NCI-H2227 (cell line): ENCODE measurements at regions not wholly inside any gene's neighbourhood (a gene's known extent, or its start where the extent isn't known, plus 50 kb on each side); places are given as distances from the start of the nearest gene placed in this dataset.

ENCODE experiments used
- DNase-seq: peaks from one replicate; lab custom pipeline; 2025; ENCODE audit not compliant: unreplicated experiment; lab: John Stamatoyannopoulos, UW

- DNase-seq: no peak
Observed at GRCh38 chr16:54231919-54232318, 54.7 kb downstream of the IRX3 start.

- DNase-seq: no peak
Observed at GRCh38 chr16:54231336-54231735, 55.3 kb downstream of the IRX3 start.

- DNase-seq: no peak
Observed at GRCh38 chr16:54228325-54228724, 58.3 kb downstream of the IRX3 start.

GRCh38 chr16:54226296-54227010 lies 60.1 kb downstream of the IRX3 start:
- DNase-seq: no peak

GRCh38 chr16:54219709-54220108 lies 66.9 kb downstream of the IRX3 start:
- no peak for DNase-seq

GRCh38 chr16:54216688-54217087 lies 69.9 kb downstream of the IRX3 start:
- DNase-seq: no peak

GRCh38 chr16:54216268-54216667 lies 70.3 kb downstream of the IRX3 start:
- DNase-seq: no peak

GRCh38 chr16:54215471-54215870 lies 71.1 kb downstream of the IRX3 start:
- DNase-seq: no peak

GRCh38 chr16:54213322-54213721 lies 73.3 kb downstream of the IRX3 start:
- no peak for DNase-seq

- DNase-seq: no peak
Observed at GRCh38 chr16:54212893-54213292, 73.7 kb downstream of the IRX3 start.

GRCh38 chr16:54211203-54211602 lies 75.4 kb downstream of the IRX3 start:
- no peak for DNase-seq

- DNase-seq: peak; percentile 44
Observed at GRCh38 chr16:54210452-54211125, 76.0 kb downstream of the IRX3 start.

- no peak for DNase-seq
Observed at GRCh38 chr16:54208237-54208636, 78.3 kb downstream of the IRX3 start.

GRCh38 chr16:54207837-54208236 lies 78.8 kb downstream of the IRX3 start:
- no peak for DNase-seq

GRCh38 chr16:54204756-54205155 lies 81.8 kb downstream of the IRX3 start:
- peak; percentile 28 for DNase-seq

- no peak for DNase-seq
Observed at GRCh38 chr16:54203851-54204505, 82.6 kb downstream of the IRX3 start.

GRCh38 chr16:54203384-54203783 lies 83.2 kb downstream of the IRX3 start:
- no peak for DNase-seq
